ENCODE measurements at regions not wholly inside any gene's neighbourhood (a gene's known extent, or its start where the extent isn't known, plus 50 kb on each side); places are given as distances from the start of the nearest gene placed in this dataset.

DNA sequence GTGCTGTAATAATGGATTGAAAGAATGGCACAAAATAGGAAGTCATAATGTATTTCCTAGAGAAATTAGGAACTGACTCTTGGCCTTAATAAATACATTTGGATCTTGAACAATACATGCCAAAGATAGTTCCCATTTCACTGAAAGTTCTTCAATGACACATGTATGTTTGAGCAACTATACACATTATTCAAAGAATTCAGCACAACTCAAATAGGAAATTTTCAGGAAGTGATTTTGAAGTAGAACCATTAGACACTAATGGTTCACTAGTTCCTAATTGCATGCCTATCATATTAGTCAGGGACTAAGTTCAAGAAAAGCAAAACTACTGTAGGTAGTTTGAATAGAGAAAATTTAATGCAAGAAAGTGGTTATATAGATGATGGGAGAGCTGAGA, 404.7 kb downstream of the LMO4 start:
- no peak for DNase-seq

DNA sequence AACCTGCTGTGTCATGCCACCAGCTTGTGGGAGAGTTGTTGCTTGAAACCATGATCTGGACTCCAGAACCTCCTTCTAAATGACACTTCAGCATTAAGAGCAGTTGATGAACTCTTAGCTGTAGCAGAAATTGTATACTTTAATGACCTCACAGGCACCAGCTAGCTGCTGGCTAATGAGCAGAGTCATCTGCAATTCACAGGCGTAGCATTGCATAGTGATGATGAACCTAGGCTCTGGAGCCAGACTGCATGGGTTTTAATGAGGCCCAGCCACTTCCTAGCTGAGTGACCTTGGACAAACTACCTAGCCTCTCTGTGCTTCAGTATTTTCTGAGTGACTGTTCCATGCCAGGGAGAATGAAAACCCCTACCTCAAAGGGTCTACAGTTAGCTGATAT, 407.1 kb downstream of the LMO4 start:
- DNase-seq, result no peak

DNA sequence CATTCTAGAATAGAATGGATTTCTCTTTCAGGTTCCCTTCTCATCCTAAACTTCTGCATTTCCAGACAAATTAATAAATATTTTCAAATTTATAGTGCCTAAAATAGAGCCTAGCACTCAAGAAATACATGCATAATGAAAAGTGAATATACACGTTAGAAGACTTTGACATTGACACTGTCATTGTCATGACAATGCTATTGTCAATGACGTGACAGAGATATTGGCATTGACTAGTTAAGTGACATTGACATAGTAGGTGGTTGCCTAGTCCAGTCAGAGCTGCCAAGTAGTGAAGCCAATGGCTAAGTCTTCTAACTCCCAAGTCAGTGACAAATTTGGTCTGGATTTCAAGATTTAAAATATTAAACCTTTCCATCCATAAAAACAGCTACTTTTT, 410.5 kb downstream of the LMO4 start:
- DNase-seq, result no peak

- no peak for DNase-seq
These were observed 411.0 kb downstream of the LMO4 start for GRCh38 chr1:87739704-87740103.

- DNase-seq, result no peak
These were observed 414.6 kb downstream of the LMO4 start for GRCh38 chr1:87743256-87743655.

DNA sequence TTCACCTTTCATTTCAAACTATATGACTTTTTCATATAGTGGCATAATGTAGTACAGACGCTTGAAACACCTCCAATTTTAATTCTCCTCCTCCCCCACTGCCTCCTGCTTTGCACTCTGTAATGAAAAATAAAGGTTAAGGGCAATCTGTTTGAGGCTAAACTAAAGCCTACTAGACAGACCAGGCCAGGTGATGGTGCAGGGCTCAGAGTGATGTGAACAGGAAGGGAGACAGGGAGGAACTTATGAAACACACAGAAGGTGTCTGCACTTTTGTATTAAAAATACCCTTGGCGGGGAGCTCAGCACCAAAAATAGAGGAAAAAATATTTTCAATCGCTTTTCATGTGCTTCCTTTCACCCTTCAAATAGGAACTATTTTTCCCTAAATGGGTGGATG, 415.4 kb downstream of the LMO4 start:
- DNase-seq, result no peak

- no peak for DNase-seq
These were observed 416.1 kb downstream of the LMO4 start for GRCh38 chr1:87744763-87745162.

DNA sequence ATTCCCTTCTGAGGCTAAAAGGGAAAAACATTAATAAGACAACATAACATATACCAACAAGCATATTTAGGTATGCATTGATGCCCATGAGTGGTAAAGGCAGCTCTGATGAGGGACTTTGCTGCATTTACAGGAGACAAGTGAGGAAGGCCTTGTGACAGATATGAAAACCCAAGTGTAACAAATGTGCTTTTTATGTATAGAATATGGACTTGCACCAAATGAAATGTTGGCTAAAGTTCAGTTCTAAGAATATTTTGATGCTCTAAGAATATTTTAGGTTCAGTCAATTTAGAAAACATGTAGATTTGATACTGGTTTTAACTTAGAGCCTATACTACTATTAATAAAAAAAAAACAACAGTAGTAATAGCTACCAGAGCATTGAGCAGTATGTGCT, 424.7 kb downstream of the LMO4 start:
- no peak for DNase-seq

GRCh38 chr1:87754139-87754538, 425.5 kb downstream of the LMO4 start:
- no peak for DNase-seq

DNA sequence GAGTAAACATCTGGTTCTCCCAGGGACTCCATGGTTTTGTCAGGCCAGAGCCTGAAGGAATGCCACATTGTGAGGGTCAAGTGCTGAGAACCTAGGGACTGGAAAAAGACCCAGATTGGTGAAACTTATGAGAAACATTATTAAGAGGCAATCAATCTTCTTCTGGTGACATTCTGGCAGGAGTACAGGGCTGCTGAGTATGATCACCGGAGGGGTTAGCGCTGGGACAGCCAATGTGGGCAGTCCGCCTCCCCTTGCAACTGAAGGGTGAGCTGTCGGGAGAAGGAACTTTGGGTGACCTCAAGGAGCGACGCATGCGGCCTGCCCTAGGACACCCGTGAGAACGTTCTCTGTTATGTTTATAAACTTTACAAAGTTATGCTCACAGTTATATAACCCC, 429.0 kb downstream of the LMO4 start:
- DNase-seq, result no peak

DNA sequence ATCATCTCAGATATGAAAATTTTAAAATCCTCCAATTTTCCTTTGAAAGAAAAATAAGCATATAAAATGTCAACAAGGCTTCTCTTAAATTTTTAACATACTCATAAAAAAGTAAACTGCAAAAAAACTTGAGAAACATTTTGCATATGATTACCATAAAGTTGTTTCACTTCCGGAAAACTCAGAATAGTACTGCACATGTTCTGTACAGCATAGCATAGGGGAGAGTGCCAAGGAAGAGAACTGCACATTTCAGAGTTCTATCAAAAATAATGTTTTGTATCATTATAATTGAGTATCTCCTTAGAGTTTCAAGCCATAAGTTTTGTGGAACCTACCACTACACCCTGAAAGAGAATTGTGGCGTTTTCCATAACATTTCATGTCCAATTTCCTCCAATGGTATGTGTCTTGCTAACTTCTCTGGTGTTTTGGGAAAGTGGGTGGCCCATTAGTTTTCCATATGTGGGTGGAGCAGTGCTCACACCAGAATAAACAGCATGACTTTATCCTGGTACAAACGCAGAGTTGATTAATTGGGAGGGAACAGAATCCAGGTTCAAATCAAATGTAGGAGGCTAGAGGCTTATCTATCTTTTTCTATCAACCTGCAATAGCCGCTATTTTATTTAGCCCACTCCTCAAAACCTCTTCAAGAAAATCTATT, 430.9 kb downstream of the LMO4 start:
- DNase-seq, result no peak

DNA sequence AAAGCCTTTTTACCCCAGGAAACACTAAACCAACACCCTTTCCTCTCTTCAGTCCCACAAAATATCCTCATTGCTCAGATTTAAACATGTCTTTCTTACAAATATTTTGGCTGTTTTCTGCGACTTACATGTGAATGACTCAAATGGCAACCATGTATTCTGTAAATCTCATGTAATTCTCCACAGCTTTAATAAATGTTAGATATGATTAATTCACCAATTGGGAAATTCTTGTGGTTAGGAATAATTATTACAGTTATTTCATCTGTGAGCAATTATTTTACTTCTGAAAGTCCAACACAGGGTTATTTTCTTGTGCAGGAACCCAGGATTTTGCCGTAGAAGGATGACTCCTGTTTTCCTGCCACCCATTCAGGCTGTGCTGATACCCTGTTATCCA, 431.5 kb downstream of the LMO4 start:
- no peak for DNase-seq

DNA sequence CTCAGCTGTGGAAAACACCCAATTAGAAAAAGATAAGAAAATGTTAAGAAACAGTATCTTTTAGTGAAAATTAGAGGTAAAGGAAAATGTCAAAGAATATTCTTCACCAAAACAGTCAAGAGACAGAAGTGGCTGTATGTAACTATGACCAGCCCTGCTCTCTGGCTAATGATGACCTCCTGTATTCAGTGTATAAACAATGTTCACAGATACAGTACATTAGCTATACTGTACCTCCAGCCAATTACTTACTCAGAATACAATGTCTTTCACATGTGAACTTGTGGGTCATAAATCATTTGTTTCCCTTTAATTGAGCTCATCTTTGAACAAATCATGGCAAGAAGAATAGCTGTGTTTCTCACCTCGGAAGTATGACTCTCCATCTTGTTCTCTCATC, 432.0 kb downstream of the LMO4 start:
- no peak for DNase-seq

- no peak for DNase-seq
These were observed 434.8 kb downstream of the LMO4 start for GRCh38 chr1:87763483-87763882.

DNA sequence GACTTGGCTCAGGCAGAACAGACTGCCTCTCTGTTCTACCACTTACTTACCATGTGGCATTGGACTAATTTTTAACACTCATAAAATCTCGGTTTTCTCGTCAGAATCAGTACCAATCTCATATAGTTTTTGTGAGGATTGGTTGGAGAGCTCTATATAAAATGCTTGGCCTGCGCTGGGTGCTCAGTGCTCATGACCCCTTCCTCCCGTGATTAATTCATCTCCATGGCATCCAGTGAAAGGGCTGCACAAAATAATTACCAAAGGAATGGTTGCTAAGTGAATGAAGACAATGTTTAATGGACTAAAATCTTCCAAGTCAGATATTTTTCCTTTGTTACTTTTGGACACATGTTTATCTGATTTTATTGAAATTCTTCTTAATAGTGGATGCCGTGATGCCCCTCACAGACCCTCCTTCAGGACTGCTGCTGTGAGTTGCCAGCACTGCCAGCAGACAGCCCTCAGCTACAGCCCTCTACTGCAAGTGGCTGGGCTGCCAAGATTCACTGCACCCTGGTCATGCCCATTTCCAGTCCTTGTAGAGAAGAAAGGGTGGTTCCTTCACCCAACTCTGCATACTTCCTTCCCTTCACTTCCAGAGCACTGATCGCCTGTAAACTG, 436.5 kb downstream of the LMO4 start:
- DNase-seq, result no peak

- no peak for DNase-seq
These were observed 437.0 kb downstream of the LMO4 start for GRCh38 chr1:87765681-87766070.

DNA sequence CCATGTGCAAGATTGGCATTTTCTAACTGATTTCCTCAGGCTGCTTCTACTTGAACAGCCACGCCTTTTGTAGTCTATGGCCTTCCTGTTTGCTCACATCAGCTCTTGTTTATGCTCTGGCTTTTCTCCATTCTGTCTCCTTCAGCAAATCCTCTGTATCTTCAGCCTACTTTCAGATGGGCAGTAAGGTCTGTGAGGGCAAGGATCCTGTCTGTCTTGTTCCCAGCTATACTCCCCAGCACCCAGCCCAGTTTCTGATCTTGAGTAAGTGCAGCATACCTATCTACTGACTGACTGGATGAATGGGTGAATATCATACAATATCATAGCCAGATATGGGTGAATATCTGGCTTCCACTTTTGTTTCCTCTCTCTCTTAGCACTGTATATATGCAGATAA, 438.1 kb downstream of the LMO4 start:
- no peak for DNase-seq

DNA sequence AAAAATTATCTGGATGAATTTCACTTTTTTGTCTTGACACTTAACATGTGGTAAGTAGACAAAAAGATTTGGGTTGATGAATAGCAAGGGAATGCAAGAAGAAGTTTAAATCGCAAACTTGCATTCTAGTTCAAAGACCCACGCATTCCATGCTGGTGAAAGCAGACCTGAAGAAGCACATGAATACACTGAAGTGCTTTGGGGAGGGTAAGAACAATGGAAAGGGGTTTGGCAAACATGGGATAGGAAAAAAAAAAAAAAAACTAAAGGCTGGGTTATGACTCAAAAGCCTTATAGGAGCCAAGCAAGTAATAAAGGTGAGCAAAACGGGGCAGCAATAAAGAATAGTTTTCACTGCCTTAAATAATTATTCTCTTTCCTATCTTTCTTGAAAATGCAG, 450.2 kb downstream of the LMO4 start:
- DNase-seq, result no peak

- no peak for DNase-seq
These were observed 452.9 kb downstream of the LMO4 start for GRCh38 chr1:87781554-87781953.

GRCh38 chr1:87783315-87783714, 454.6 kb downstream of the LMO4 start:
- no peak for DNase-seq

DNA sequence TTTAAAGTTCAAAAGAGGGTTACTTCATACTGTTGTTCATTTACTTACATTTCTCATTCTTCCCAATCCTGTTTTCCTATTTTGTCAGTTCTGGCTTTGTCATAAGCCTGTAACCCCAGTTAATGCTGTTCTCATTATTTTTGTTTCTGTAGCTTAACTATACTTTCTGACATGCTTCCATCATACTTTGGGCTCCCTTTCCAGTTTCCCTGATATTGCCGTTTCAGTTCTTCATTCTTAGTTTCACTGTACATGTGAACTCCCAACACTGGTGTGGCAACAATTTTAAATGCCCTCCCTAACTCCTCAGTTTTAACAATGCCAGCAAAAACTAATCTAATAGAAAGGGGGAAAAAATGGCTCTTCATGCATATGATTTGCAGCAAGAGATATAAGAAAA, 456.7 kb downstream of the LMO4 start:
- DNase-seq, result no peak

DNA sequence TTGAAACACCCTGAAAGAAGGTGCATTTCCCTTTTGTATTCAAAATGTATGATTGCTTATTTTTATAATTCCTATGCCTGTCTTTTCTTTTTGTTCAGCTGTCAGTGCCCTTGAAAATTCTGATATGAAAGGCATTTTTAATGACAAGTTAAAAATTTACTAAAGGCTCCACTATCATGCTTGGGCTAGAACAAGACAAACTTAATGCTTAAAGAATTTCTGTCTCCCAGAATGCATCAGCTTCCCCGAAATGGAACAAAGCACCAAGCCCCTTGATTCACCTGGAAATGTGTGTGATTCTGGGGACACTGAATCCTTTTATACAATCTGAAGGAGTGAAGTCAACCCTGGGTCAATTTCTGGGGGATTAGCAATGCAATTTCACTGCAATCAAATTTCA, 457.5 kb downstream of the LMO4 start:
- DNase-seq, result no peak

DNA sequence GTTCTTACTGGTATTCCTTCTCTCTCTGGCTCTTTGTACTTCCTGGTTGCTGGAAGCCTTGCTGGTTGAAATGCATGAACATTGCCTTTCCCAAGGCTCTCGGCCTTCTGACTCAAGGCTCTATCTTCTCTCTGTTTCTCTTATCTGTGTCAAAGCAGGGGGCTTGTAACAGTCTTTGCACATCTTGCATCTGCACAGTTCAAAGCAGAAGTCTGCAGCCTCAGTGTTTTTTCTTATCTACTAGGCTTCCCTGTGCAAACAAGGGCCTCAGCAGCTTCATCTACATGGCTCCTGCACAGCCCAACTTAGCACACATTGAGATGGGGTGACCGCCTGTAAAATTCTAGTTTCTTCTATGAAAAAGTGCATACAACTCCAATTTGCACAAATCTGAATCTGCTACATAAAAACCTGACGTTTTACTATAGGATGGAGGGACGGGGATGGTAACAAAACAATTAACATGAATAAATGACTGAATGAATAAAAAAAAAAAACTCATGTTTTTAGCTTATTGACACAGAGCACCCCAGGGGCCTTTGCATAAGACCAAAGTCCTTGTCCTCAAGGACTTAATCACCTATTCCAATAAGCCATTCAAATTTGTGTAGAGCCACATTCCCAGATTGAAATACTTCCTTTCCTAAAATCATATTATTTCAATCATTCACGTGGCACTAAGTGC, 458.3 kb downstream of the LMO4 start:
- no peak for DNase-seq

- no peak for DNase-seq
These were observed 458.9 kb downstream of the LMO4 start for GRCh38 chr1:87787551-87787950.

DNA sequence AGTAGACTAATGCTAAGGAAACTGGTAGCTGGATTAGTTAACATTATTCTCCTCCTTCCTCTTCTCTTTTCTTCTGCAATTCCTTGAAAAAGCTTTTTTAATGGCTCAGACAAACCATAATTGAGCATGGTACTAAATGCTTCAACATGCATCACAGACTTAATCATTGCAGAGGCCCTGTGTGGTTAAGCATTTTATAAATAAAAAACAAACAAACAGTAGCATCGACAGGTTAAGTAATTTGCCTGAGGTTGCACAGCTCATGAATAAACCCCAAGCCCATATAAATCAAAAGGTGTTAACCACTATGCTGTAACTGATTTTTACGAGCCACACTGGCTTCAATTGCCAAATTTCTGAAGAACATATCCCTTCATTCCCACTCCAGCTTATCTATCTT, 462.1 kb downstream of the LMO4 start:
- DNase-seq, result no peak
